ENCODE measurements at regions not wholly inside any gene's neighbourhood (a gene's known extent, or its start where the extent isn't known, plus 50 kb on each side); places are given as distances from the start of the nearest gene placed in this dataset.

DNA sequence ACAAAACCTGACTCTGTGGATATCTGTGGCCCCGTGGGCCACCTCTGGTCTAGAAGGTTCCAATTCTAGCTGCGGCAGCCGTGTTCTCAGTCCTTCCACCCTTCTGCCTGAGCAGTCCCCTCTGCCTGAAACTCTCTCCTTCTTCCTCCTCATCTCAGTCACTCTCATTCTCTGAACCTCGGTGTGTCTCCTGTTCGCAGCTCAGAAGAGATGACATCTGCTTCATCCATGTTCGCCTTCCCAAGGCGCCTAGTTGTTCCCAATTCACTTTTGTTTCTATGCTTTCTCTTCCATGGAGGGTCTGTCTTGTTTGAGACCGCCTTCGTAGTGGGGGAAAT is 95.5 kb downstream of the CEBPB start:
- DNase-seq (ENCODE audit: low spot score) = no peak

DNA sequence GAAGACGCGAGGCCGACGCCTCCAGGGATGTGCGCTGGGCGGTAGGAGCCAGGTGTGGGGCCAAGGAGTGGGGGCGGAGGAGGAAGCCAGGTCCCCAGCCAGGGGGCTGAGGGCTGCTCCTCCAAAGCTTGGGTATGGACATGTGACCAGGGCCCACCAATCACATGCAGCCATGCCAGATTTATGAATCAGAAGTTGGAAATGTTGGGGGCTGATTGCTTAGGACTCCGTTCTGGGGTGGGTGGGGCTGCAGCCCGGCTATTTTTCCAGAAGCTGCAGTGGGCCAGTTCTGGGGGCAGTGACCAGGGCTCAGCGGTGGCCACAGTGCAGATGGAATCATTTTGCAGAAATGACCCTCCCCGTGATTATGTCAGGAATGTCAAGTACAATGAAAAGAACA is 96.0 kb downstream of the CEBPB start:
- DNase-seq (ENCODE audit: low spot score) = peak; percentile 97

DNA sequence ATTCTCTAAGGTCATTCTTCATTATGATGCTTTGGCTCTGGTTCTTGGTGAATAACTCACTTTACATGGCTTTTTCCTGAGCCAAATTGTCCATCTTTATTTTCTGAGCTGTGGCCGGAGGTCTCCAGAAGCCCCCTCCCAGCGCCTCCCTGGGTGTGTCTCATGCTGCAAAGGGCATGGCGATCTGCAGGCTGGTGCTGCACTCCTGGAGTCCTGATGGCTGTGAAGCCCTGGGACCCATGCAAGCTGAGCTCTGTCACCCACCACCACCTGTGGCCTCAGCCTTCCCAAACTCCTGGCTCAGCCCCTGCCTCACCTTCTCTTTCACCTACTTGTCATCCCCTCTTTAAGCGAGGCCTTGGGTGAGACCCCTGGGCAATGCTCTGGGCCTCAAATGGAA is 96.9 kb downstream of the CEBPB start:
- DNase-seq (ENCODE audit: low spot score) = no peak

DNA sequence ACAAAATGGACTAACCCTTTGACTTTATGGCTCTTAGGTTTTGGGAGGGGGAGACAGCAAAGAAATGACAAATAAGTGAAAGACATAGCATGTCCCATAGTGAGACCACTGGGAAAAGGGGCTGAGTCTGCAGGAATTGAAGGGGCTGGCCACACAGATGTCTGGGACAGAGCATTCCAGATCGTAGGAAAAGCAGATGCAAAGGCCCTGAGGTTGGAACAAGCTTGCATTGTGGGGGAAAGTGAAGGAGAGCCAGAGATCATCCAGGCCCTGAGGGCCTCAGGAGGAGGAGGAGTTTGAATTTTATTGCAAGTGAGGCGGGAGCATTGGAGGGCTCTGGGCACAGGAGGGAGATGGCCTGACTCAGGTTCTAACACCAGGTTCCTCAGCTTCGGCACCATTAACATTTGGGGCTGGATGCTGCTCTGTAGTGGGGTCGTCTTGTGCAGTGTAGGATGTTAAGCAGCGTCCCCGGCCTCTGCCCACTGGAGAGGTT is 97.5 kb downstream of the CEBPB start:
- no peak for DNase-seq (ENCODE audit: low spot score)

DNA sequence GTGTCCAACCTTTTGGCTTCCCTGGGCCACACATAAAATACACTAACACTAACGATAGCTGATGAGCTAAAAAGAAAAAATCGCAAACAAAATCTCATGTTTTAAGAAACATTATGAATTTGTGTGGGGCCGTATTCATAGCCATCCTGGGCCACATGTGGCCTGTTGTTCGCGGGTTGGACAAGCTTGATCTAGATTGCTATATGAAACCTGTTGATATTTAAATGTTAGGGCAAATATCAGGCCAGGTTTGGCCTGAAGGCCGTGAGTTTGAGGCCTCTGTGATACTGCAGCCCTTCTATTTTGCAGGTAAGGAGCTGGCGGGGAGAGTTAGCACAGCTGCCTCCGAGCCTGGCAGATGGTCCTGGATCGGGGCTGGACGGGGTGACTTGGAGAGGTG is 99.0 kb downstream of the CEBPB start:
- no peak for DNase-seq (ENCODE audit: low spot score)

DNA sequence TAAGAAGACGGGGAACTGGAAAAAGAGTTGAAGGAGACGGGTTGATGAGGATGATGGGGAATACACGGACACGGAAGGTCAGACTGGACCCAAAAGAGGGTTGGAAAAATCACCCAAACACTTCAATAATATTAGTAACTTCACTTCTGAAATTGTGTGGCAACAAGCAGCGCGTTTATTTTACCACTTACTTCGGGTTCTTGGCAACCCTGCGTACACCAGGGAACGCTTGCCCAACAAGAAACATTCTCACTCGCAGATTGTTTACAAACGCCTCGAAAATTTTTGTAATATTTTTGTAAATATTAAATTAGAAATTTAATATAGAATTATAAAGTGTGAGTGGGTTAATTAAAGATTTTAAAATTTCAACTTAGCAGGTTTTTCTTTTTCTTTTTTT is 99.5 kb downstream of the CEBPB start:
- no peak for DNase-seq (ENCODE audit: low spot score)

DNA sequence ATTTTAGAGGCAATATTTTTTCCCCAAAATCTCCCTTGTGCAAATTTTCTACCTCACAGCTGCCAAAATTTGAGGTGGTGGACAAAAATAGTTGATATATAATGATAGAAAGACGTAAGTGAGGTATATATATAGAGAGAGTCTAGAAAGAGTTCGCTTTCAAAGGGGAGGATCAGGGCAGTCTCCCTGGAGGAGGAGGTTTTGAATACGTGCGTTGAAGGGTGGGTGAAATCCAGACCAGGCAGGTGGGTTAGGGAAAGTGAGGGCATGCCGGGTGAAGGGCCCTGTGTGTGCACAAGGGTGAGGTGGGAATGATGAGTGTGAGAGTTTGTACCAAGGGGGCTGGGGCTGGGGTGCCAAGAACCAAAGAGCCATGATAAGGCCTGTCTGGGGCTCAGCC is 100.2 kb downstream of the CEBPB start:
- no peak for DNase-seq (ENCODE audit: low spot score)

DNA sequence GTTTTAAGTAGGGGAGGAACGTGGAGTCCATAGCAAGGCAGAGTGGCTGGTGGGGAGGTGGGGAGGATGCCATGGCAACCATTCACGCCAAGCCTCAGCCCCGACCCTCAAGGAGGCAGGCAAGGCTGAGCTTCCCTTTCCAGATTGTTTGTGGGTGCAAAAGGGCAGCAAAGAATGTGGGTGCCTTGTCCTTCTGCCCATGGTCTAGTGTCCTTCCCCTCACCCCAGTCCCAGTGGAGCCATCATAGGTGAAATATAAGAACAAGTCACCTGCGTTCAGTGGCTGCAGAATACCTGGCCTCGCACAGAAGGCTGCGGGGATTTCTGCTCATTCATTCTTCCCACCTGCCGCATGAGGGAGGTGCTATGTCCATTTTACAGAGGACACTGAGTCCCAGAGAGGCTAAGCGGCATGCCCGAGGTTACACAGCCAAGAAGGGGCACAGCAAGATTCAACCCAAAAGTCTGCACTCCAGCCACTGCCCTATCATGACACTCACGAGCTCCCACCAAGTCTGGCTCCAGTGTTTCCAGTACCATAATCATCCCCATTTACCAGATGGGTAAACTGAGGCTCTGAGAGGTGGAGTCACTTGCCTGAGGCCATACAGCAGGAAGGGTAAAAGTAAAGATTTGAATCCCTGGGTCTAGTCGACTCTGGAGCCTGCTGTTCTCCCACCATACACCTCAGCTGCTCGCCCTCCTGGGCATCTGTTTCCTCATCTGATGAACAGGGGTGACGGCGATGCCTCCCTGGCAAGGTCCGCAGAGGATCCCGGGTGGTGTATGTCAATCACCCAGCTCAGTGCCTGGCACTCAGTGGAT is 100.8 kb downstream of the CEBPB start:
- no peak for DNase-seq (ENCODE audit: low spot score)

DNA sequence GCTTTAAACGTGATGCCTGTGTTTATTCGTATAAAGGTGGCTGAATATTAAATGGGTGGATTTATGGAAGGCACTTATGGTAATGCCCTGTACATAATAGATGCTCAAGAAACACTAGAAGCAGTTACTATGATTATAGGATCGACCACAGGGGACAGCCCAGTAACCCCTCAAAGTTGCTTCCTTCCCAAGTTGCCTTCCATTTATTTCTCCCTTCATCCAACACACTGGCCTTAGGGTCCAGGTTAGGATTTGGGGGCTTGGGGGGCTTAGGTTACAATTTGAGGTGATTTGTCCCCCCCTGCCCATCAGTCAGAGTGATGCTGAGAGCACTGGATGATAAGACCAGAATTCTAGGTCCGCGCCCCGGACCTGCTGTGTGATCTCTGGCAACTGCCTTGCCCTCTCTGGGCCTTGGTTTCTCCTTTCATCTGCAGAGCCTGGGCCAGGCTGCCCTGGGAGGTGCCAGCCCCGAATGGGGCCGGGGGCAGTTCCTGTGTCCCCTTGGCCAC is 101.5 kb downstream of the CEBPB start:
- DNase-seq (ENCODE audit: low spot score) = no peak

DNA sequence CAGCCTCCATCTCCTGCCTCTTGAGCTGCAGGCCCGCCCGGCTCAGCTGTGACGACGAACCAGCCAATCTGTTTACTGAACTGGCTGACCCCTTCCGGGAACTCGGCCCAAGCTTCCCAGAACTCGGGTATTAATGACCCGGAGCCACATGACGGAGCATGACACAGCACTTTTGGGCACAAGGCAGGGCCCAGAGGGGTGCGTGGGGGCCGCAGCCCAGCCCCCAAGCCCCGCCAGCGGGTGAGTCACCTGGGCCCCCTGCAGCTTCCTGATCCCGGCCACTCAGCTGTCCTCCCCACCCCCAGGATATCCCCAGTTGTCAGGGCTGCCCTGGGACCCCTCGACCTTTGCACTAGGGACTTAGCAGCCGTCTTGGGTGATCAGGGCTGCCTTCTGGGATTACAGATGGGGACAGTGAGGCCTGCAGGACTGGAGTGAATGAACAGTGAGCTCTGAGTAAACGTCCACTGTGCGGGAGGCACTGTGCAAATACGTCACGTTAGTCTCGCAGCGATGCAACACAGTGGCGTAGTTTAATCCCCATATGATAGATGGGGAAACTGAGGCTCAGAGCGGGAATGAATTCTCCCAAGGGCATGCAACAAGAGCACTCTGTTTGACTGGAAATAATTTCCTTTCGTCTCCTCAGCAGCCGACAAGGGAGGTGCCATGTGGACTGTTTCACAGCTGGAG is 102.1 kb downstream of the CEBPB start:
- peak; percentile 93 for DNase-seq (ENCODE audit: low spot score)

DNA sequence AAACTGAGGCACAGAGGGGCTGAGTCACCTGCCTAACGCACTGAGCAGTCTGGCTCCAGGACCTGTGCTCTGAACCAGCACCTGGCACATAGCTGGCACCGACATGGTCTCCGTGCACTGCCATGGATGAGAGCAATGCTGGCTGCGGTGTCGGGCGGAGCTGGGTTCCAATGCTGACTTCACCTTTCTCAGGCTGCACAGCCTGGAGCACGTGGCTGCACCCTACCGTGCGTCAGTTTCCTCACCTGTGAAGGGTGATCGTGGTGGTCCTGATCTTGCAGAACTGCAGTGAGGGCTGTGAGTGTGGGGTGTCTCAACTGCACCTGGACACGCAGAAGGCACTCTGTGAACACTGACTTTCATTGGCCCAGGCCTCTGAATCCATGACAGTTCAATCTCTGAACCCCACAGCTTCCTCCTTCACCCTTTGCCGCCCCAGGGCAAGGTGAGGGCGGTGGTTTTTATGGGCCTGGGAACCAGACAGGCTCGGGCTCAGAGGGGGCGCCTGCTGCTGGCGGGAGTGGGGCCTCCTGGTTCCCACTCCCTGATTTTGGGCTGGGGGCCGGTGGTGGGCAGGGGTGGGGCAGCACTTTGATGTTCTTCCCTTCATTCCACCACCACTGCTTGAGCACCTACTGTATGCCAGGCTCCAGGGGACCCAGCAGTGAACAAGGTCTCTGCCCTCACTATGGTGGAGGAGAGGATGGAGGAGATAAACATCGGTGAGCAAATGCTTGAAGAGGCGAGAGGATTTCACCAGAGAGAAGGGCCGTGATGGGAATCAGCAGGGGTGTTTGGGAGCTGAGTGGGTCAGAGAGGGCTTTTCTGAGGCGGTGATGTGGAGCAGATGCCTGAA is 102.9 kb downstream of the CEBPB start:
- DNase-seq (ENCODE audit: low spot score) = no peak

DNA sequence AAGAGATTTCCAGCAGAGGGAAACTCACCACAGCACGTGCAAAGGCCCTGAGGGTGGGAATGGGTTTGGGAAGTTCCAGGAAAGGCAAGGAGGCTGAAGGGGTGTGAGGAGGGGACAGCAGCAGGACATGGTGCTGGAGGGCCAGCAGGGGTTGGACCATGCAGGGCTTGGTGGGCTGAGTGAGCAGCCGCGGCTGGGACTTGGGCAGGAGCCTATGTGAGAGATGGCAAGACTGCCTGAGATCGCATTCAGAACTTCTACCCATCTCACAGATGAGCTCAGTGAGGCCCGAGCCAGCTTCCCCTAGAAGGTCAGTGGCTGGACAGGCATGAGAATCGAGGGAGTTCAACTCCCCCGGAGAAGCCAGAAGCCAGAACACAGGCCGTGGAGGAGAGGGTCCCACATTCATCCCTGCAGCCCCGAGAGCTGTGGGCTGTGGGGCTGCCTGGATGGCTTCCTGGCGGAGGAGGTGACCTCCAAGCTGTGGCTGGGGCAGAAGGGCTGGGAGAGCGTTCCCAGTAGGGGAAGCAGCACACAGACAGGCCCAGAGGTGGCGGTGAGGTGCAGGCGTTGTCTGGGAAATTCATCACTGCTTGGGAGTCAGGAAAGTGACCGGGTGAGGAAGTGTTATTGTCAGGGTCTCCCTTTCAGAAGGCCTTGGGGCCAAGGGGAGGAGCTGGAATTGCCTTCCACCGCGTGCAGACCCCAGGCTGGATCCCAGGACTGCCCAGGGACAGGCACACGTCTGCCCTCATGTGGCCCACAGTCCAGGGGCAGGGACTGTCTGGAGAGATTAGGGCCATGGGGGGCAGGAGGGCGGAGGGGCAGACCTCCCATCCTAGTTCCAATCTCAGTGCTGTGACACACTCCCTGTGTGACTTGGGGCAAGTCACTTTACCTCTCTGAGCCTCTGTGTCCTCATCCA is 103.8 kb downstream of the CEBPB start:
- no peak for DNase-seq (ENCODE audit: low spot score)

DNA sequence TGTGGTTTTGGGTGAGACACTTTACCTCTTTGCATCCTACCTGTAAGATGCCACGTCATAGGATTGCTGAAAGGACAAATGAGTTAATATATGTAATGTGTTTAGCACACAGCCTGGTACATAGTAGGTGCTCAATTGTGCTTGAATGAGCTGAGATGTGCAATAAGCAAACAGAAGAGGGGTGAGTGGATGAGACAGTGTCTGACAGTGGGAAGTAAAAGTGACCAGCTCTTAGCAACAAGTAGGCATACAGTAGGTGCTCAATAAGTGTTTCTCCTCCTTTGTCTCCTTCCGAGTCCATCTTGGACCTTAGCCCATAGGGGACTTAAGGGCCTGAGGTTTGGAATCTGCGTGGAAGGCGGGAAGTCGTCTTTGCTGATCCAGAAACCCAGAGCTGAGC is 104.7 kb downstream of the CEBPB start:
- no peak for DNase-seq (ENCODE audit: low spot score)

DNA sequence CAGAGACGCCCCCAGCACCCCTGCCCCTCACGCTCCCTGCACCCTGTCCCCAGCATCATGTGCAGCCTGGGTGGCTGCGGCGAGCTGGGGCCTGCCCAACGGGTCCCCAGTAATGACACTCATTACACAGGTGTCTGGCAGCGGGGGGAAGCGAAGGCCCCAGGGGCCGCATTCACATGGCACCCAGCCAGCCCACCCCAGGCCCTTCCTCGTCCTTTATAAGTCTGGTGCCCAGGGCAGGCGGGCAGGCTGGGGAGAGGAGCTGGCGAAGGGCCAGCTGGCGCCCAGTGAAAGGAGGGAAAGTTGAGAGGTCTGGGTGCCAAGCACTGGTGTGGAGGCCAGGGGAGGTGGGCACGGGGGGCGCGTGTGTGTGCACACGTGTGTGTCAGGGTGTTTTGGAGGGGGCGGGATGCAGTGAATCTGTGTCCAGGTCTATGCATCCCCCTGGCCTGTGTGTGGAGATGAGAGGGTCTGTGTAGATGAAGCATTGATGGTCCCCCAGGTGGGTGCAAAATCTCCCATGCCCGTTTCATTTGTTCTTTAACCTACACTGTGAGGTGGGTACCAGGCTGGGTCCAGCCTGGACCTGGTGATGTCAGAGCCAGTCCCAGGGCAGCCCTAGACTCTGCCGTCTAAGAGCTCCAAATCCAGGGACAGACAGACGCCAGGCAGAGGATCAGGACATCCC is 105.3 kb downstream of the CEBPB start:
- no peak for DNase-seq (ENCODE audit: low spot score)

DNA sequence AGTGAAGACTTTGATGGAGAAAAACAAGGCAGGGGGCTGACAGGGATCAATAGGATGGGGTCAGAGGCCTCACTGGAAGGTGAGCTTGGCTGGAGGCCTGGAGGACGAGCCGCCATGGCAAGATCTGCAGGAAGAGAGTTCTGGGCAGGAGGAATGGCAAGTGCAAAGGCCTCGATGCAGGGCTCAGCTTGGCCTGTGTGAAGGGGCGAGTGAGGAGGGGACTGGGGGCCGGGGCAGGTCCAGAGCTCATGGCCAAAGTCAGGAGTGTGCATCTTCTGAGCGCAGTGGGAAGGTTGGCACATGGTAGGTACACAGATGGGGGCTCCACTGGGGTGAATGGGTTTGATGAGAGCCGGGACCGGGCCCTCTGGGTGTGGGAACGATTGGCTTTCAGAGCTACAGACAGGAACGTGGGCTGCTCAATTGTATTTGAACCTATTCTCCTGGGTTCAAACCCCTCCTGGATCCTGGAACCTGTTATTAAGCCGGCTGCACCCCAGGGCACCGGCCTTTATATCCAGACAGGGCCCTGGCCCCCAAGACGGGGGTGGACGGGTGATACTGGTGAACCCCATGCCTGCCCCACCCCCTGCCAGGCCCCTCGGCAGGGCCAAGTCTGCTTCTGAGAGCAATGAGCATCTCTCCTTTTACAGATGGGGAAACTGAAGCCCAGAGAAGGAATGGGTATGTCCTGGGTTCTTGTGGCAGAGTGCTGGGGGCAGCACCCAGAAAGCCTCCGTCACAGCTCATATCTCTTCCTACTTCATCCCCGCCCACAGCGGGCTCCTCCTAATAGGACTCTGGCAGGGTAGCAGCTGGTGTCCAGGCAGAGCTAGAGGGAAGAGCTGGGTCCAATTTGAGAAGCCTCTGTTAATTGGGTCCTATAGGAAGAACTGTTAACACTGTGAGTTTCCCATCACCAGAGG is 106.1 kb downstream of the CEBPB start:
- DNase-seq (ENCODE audit: low spot score) = peak; percentile 48

DNA sequence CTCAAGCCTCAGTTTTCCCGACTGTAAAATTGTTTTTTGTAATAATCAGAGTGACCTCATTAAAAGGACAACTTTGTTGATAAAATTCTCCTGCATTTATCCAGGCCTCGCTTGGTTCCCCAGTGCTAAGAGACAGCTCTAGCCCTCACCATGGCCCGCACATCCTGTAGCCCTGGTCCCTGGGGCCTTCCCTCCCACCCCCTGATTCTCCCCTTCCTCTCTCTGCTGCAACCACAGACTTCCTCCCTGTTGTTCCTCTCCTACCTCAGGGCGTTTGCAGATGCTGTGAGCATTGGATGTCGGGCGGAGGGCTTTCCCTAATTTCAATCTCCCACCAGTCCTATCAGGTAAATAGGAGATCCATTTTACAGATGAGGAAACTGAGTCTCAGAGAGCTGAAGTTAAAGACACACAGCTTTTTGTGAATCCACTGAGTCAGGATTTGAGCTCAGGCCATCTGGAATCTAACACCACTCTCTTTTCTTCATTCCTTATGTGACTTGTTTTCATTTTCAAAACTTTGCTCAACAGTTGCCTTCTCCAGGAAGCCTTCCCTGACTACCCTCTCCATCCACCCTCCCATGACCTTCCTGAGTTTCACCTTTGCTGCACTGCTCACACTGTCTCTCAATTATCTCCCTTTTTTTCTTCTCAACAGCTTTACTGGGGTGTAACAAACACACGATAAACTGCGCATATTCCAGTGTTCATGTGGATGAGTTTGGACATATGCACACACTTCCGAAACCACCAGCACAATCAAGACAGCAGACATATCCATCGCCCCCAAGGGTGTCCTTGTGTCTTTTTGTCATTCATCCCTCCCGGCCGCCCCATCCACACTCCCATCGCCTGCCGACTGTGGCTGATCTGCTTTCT is 107.1 kb downstream of the CEBPB start:
- DNase-seq (ENCODE audit: low spot score) = no peak

DNA sequence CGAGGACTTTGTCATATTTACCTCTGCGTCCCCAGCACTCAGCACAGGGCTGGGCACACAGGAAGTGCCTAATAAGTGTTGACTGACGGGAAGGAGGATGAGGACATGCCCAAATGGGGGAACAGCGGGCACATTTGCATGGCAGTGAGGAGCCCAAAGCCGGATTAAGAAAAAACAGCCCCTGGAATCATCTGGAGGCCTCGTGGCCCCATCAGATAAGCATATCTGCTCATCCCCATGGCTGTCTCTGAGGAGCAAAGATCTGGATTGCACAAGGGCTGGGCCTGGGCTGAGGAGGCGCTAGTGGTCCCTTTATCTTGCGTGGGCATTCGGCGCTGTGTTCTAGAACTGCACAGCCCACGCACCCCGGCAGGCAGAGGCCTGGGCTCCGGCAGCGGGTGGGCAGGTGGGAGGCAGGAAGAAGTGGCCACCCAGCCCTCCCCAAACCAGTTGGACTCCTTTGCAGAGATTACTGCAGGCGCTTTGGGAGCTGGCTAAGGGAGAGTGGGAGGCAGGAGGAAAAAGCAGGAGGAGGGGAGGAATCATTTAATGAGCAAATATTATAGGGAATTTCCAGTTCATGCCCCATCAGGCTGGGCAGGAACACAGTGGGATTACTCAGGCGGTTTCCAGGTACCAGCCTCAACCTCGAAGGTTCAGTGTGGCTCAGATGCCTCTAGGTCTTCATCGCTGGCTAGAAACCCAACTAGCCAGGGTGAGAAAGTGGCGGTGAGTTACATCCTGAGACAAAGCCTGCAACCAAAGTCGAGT is 108.1 kb downstream of the CEBPB start:
- DNase-seq (ENCODE audit: low spot score) = no peak

DNA sequence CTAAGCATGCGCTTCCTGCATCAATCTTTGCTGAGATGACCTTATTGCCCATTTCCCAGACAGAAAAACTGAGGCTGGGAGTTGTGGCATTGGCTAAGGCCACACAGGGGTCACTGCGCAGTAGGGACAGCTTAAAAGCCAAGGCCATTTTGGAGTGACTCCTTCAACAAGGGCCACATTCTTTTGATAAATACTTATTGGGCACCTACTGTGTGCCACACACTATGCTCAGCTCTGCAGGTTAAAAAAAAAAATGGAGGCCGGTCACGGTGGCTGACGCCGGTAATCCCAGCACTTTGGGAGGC is 108.6 kb downstream of the CEBPB start:
- DNase-seq (ENCODE audit: low spot score) = no peak

Measured in AG08395 (cell line).